ENCODE measurements at regions not wholly inside any gene's neighbourhood (a gene's known extent, or its start where the extent isn't known, plus 50 kb on each side); places are given as distances from the start of the nearest gene placed in this dataset.

- TF ChIP-seq TP53 (CRISPR knock-in tag; IDR thresholded peaks at IDR 0.05) = no peak
- TF ChIP-seq, protein P1, sequence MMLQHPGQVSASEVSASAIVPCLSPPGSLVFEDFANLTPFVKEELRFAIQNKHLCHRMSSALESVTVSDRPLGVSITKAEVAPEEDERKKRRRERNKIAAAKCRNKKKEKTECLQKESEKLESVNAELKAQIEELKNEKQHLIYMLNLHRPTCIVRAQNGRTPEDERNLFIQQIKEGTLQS (CRISPR knock-in tag; conservative IDR thresholded peaks at IDR 0.05) = no peak
- TF ChIP-seq SMAD3 (CRISPR knock-in tag; IDR thresholded peaks at IDR 0.05; ENCODE audit: borderline replicate concordance) = no peak
- no peak for TF ChIP-seq ATF2 (CRISPR knock-in tag; IDR thresholded peaks at IDR 0.05; ENCODE audit: borderline replicate concordance, low read depth)
- no peak for TF ChIP-seq CBFB (CRISPR knock-in tag; IDR thresholded peaks at IDR 0.05; ENCODE audit: low read depth)
- no peak for TF ChIP-seq USF1 (CRISPR knock-in tag; IDR thresholded peaks at IDR 0.05)
Observed at GRCh38 chr15:96262549-96263489, 67.7 kb upstream of the NR2F2 start.
